ENCODE measurements at regions not wholly inside any gene's neighbourhood (a gene's known extent, or its start where the extent isn't known, plus 50 kb on each side); places are given as distances from the start of the nearest gene placed in this dataset.

GRCh38 chr3:182435860-182436259 is 357.4 kb upstream of the ATP11B start:
- Histone ChIP-seq H3K4me1 (ENCODE audit: insufficient read depth, poor library complexity, severe bottlenecking) (no peaks in the 10 kb centered on the region), H3K27ac (ENCODE audit: poor library complexity, severe bottlenecking) (no peak overlapping the region), H3K27me3 (ENCODE audit: insufficient read depth, poor library complexity, severe bottlenecking) (no peaks in the 10 kb centered on the region), H3K4me3 (ENCODE audit: severe bottlenecking) (no peak overlapping the region), H3K9me3 (ENCODE audit: severe bottlenecking) (no peaks in the 10 kb centered on the region), H3K36me3 (ENCODE audit: low read depth) (no peaks in the 10 kb centered on the region)
- ATAC-seq (ENCODE audit: low read depth) (no peak), DNase-seq (ENCODE audit: low spot score) (no peak)
- no peak for TF ChIP-seq CTCF (IDR thresholded peaks at IDR 0.05; ENCODE audit: poor library complexity, severe bottlenecking)

GRCh38 chr3:182436547-182436946 is 356.8 kb upstream of the ATP11B start:
- H3K4me3 ChIP-seq (ENCODE audit: severe bottlenecking): no peak overlapping the region
- no peak for TF ChIP-seq CTCF (IDR thresholded peaks at IDR 0.05; ENCODE audit: poor library complexity, severe bottlenecking)
- no peaks in the 10 kb centered on the region for H3K9me3 ChIP-seq (ENCODE audit: severe bottlenecking)
- no peaks in the 10 kb centered on the region for H3K4me1 ChIP-seq (ENCODE audit: insufficient read depth, poor library complexity, severe bottlenecking)
- ATAC-seq (ENCODE audit: low read depth) (peak; percentile 98), DNase-seq (ENCODE audit: low spot score) (no peak)
- no peaks in the 10 kb centered on the region for H3K36me3 ChIP-seq (ENCODE audit: low read depth)
- H3K27me3 ChIP-seq (ENCODE audit: insufficient read depth, poor library complexity, severe bottlenecking): no peaks in the 10 kb centered on the region
- H3K27ac ChIP-seq (ENCODE audit: poor library complexity, severe bottlenecking): no peak overlapping the region

GRCh38 chr3:182438398-182438797 is 354.9 kb upstream of the ATP11B start:
- Histone ChIP-seq H3K36me3 (ENCODE audit: low read depth) (no peaks in the 10 kb centered on the region), H3K27me3 (ENCODE audit: insufficient read depth, poor library complexity, severe bottlenecking) (no peaks in the 10 kb centered on the region), H3K4me3 (ENCODE audit: severe bottlenecking) (no peak overlapping the region), H3K4me1 (ENCODE audit: insufficient read depth, poor library complexity, severe bottlenecking) (no peaks in the 10 kb centered on the region), H3K9me3 (ENCODE audit: severe bottlenecking) (no peaks in the 10 kb centered on the region), H3K27ac (ENCODE audit: poor library complexity, severe bottlenecking) (no peak overlapping the region)
- ATAC-seq (ENCODE audit: low read depth) (no peak), DNase-seq (ENCODE audit: low spot score) (no peak)
- TF ChIP-seq CTCF (IDR thresholded peaks at IDR 0.05; ENCODE audit: poor library complexity, severe bottlenecking): no peak

- no peak overlapping the region for H3K27ac ChIP-seq (ENCODE audit: poor library complexity, severe bottlenecking)
- H3K9me3 ChIP-seq (ENCODE audit: severe bottlenecking): no peaks in the 10 kb centered on the region
- no peak for TF ChIP-seq CTCF (IDR thresholded peaks at IDR 0.05; ENCODE audit: poor library complexity, severe bottlenecking)
- H3K4me1 ChIP-seq (ENCODE audit: insufficient read depth, poor library complexity, severe bottlenecking): no peaks in the 10 kb centered on the region
- no peak overlapping the region for H3K4me3 ChIP-seq (ENCODE audit: severe bottlenecking)
- H3K27me3 ChIP-seq (ENCODE audit: insufficient read depth, poor library complexity, severe bottlenecking): no peaks in the 10 kb centered on the region
- H3K36me3 ChIP-seq (ENCODE audit: low read depth): no peaks in the 10 kb centered on the region
- DNase-seq (ENCODE audit: low spot score): no peak
- ATAC-seq (ENCODE audit: low read depth): no peak
Measured at GRCh38 chr3:182440101-182440500, 353.2 kb upstream of the ATP11B start.

- Histone ChIP-seq H3K9me3 (ENCODE audit: severe bottlenecking) (no peaks in the 10 kb centered on the region), H3K4me1 (ENCODE audit: insufficient read depth, poor library complexity, severe bottlenecking) (no peaks in the 10 kb centered on the region), H3K36me3 (ENCODE audit: low read depth) (no peaks in the 10 kb centered on the region), H3K27me3 (ENCODE audit: insufficient read depth, poor library complexity, severe bottlenecking) (no peaks in the 10 kb centered on the region), H3K27ac (ENCODE audit: poor library complexity, severe bottlenecking) (no peak overlapping the region), H3K4me3 (ENCODE audit: severe bottlenecking) (no peak overlapping the region)
- DNase-seq (ENCODE audit: low spot score): no peak
- no peak for ATAC-seq (ENCODE audit: low read depth)
- TF ChIP-seq CTCF (IDR thresholded peaks at IDR 0.05; ENCODE audit: poor library complexity, severe bottlenecking): no peak
Measured at GRCh38 chr3:182445576-182445975, 347.7 kb upstream of the ATP11B start.

Data from RWPE2 (cell line).